ENCODE measurements at regions not wholly inside any gene's neighbourhood (a gene's known extent, or its start where the extent isn't known, plus 50 kb on each side); places are given as distances from the start of the nearest gene placed in this dataset.
"Not testable (repeated sequence)": the region's sequence is repeated elsewhere in the genome, so short reads cannot be mapped to it uniquely, and the experiment has no call there.

DNA sequence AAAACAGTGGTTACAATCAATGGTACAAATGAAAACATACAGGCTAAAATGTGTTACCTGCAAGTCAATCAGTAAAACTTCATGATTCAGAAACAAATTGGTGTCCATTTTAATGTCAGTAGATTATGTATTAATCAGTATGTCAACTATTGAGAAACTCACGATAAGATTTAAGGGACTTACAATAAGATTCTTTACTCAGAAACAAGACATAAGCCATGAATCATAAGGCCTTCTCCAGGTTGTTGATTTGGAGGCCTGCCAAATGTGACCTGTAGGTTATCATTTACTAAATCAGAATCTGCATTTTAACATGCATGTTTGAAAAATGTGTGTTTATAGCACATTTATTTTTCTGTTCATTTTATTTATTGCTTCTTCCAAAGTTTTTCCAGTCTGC is 623.1 kb downstream of the CCDC85A start:
- DNase-seq (ENCODE audit: low spot score): no peak

GRCh38 chr2:56807861-56808260 is 624.1 kb downstream of the CCDC85A start:
- DNase-seq (ENCODE audit: low spot score): no peak

DNA sequence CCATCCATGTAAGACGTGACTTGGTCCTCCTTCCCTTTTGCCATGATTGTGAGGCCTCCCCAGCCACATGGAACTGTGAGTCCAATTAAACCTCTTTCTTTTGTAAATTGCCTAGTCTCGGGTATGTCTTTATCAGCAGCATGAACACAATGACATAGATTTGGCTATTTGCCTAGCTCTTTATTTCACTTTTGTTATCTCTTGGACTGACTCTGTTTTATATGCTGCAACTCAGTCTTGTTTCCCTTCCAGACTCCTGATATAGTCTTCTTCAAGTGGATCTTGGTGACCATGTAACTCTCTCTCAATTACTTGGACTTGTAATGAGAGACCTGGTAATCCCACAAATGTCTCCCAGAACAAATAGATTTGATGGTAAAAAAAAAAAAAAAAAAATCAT is 627.6 kb downstream of the CCDC85A start:
- no peak for DNase-seq (ENCODE audit: low spot score)

- DNase-seq (ENCODE audit: low spot score): no peak
Measured at GRCh38 chr2:56812432-56812831, 628.6 kb downstream of the CCDC85A start.

- DNase-seq (ENCODE audit: low spot score): no peak
Measured at GRCh38 chr2:56813490-56813889, 629.7 kb downstream of the CCDC85A start.

- no peak for DNase-seq (ENCODE audit: low spot score)
Measured at GRCh38 chr2:56816666-56817065, 632.9 kb downstream of the CCDC85A start.

GRCh38 chr2:56831780-56832179 is 648.0 kb downstream of the CCDC85A start:
- DNase-seq (ENCODE audit: low spot score): no peak

- DNase-seq (ENCODE audit: low spot score): no peak
Measured at GRCh38 chr2:56834686-56835085, 650.9 kb downstream of the CCDC85A start.

DNA sequence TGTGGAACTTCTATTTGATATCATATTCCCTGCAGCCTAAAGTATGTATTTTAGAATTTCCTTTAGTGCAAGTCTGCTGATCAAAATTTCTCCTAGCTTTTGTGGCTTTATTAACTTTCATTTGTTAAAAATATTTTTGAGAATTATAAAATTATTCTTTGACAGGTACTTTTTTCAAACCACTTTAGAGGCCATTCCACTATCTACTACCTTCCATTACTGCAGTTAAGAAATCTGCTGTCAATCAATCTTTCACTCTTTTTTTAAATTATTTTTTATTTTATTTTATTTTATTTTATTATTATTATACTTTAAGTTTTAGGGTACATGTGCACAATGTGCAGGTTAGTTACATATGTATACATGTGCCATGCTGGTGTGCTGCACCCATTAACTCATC is 656.2 kb downstream of the CCDC85A start:
- not testable (repeated sequence) for DNase-seq (ENCODE audit: low spot score)

DNA sequence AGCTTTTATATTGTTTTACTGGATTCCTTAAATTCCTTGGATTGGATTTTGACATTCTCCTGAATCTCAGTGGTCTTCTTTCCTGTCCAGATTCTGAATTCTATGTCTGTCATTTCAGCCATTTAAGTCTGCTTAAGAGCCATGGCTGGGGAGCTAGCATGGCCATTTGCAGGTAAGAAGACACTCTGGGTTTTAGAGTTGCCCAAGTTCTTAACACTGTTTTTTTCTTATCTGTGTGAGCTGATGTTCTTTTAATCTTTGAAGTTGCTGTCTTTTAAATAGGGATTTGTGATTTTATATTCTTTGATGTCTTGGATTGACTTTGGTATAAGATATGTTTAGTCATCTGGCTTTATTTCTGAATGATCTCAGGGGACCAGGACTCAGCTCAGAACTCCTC is 677.2 kb downstream of the CCDC85A start:
- DNase-seq (ENCODE audit: low spot score): no peak

GRCh38 chr2:56871644-56872043 is 687.9 kb downstream of the CCDC85A start:
- no peak for DNase-seq (ENCODE audit: low spot score)

DNA sequence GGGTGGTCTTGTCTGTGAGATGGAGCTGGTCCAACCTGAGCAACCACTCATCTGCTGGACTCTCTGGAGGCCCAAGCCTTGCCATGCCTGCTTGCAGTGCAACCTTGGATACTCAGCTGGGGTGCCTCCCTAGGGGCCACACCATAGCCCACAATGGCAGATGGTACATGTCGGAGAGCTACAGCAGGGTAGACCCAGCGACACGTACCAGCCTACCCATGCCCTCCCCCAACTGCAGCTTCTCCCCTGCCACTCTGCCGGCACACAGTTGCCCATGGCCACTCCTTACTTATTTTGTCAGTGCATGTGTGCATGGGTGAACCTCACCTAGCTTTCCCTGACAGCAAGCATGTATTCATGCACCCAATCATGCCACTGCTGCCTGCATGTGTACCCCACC is 690.9 kb downstream of the CCDC85A start:
- no peak for DNase-seq (ENCODE audit: low spot score)

DNA sequence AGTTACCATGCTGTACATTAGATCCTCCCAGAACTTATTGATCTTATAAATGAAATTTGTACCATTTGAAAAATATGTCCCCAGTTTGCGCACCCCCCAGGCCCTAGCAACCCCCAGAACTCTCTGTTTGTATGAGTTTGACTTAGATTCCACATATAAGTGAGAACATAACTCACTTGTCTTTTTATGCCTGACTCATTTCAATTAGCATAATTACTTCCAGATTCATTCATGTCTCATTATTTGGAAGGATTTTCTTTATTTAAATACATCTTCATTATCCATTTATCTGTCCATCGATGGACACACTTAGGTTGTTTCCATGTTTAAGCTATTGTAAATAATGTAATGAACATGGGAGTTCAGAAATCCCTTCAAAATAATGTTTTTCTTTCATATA is 705.9 kb downstream of the CCDC85A start:
- DNase-seq (ENCODE audit: low spot score): no peak

DNA sequence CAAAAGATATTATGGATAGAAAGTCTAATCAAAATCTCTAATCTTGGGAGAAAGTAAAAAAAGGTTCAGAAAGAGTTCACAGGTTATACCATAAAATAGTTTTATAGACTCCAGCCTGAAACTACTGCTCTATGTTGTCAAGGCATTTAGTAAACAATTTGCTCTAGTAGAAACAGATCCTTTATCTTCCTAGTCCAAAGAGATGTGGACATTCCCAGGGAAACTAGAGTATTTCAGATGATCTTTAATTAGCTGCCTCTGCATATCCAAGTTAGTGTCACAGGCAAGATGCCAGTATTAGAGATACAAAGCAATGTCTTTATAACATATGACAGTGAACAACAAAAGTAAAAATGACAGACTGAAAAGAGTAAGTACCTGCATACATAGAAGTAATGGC is 708.6 kb downstream of the CCDC85A start:
- no peak for DNase-seq (ENCODE audit: low spot score)

DNA sequence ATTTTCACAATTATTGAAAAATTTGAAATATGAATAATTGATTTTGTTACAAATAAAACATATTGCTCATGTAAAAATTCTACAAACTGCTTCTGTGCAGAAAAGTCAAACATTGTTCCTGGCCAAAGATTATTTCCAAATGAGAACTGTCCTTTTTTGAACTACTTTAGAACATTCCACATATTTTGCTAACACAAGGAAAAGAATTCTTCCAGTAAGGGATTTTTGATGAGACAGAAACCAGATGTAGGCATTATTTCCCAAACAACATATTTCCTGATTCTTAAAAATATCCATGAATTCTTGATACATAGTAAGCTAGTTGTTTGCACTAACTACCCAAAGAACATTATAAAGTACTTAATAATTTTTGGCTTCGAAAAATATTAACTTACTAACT is 715.2 kb downstream of the CCDC85A start:
- DNase-seq (ENCODE audit: low spot score): no peak

DNA sequence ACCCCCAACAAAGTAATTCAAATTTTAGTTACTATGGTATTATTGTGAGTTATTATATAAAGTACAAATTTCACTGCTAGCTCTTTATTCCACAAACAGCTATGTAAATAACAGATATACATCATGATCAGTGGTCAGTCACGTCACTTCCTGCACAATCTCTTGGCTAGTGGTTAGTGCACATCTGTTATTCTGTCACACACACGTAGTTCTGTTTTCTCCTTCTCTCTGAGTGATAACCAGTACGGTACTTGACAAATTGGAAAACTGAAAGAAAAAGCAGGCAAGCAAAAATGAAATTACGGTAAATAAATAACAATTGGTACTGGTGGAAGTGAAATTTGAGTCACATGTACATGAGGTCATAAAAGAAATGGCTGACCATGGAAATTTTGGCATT is 728.7 kb downstream of the CCDC85A start:
- DNase-seq (ENCODE audit: low spot score): no peak

- DNase-seq (ENCODE audit: low spot score): no peak
Measured at GRCh38 chr2:56918790-56919189, 735.0 kb downstream of the CCDC85A start.

DNA sequence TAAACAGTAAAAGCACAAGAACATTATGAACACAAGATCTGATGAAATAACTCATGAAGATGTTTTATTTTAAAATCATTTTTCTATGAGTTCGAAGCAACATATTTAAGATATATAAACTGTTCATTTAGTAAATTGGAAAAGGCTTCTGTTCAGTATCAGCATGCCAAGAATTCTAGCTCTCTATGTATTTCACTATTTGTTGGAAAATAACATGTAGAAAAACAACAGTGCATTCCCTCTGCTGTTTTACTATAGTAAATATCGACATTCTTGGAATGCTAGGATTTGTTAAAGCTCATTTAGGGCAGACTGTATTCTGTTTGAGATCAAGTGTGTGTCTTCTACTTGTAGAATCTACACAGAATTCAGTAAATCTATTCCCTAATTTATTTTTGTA is 750.2 kb downstream of the CCDC85A start:
- no peak for DNase-seq (ENCODE audit: low spot score)

DNA sequence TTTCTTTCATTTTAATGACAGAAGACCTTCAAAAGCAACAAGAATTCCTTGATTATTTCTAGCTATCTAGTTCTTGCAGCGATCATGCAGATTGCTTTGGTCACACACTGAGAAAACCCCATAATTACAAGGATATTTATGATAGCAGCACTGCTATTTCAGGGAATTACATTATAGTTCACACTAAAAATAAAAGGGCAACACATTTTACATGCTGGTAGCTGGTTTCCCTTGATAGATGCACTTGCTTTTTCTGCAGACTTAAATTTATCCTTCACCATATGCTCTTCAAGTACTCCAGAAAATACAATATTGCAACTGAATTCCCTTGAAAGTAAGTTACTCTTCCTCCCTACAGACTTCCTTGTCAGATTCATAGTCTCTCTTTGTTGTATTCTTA is 751.1 kb downstream of the CCDC85A start:
- DNase-seq (ENCODE audit: low spot score): no peak

DNA sequence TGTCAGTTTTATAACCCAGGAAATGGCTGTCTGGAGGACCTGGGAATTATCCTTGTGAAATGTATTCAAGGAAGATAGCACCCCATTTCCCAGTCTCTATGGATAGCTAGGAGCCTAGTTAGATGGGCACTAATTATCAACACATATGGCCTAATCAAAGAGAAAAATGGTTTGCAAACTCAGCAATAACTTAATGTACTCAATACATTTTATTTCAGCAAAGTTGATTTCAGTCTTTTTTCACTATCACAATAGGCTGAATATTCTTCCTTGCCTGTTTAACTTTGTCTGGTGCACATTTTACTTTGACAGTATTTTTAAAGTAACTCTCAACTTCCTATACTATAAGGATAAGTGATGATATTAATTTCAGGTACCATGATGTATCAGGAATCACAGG is 756.3 kb downstream of the CCDC85A start:
- DNase-seq (ENCODE audit: low spot score): no peak

- DNase-seq (ENCODE audit: low spot score): no peak
Measured at GRCh38 chr2:56952871-56953270, 769.1 kb downstream of the CCDC85A start.

DNA sequence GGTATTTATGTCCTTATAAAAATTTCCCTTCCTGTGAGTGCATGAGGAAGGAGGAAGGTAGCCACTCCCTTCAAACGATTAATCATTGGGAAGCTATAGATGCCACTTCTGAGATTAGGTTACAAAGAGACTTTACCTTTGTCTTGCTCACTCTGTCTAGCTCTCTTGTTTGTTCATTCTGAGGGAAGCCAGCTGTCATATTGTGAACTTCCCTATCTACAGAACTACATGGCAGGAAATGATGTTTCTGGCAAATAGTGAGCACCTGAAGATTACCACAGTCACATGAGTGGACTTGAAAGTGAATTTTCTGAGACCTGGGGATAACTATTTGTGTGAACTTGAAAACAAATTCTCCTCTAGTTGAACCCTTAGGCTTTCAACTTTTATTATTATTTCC is 776.8 kb downstream of the CCDC85A start:
- DNase-seq (ENCODE audit: low spot score): no peak

DNA sequence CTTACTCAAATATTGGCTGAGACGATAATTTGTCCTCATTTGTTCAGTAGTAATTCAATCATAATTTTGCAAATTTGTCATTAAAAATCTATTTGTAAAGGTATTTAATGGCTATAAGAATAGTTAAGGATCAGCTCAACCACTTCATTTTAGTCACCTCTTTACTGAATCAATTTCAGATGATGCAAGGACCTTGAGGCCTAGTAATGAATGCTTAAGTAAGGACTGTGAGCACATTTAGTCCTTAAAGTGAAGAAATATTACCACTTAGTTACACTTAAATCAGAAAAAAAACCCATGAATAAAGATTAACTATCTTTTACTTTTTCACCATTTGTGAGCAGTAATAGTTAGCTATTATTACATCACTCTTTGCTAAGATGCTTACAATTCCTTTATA is 778.9 kb downstream of the CCDC85A start:
- no peak for DNase-seq (ENCODE audit: low spot score)

GRCh38 chr2:56969513-56969912 is 785.7 kb downstream of the CCDC85A start:
- DNase-seq (ENCODE audit: low spot score): no peak

GRCh38 chr2:56971383-56971974 is 787.7 kb downstream of the CCDC85A start:
- DNase-seq (ENCODE audit: low spot score): no peak

All from hematopoietic multipotent progenitor cell treated with erythropoietin and hydrocortisone succinate and interleukin-3 and kit ligand, for 17 days (in vitro differentiated cells).